Dendritic cell treated with granulocyte-macrophage colony-stimulating factor and Interleukin-4, amounts not matched to agents 40 ng/mL and 50 ng/mL, for 4 days (primary cell): ENCODE measurements at regions not wholly inside any gene's neighbourhood (a gene's known extent, or its start where the extent isn't known, plus 50 kb on each side); places are given as distances from the start of the nearest gene placed in this dataset.

Experiments
- H3K27ac Mint-ChIP-seq: one replicate; pipeline ENCODE4 v1.8.0; 2022; ENCODE audit warnings: mild to moderate bottlenecking, mixed read lengths
- H3K27me3 Mint-ChIP-seq: one replicate; pipeline ENCODE4 v1.8.0; 2022; ENCODE audit warnings: mild to moderate bottlenecking, mixed read lengths
- H3K36me3 Mint-ChIP-seq: one replicate; pipeline ENCODE4 v1.8.0; 2022; ENCODE audit warnings: low read depth, mixed read lengths
- H3K4me1 Mint-ChIP-seq: one replicate; pipeline ENCODE4 v1.8.0; 2022; ENCODE audit warnings: low read depth, mixed read lengths
- H3K4me3 Mint-ChIP-seq: one replicate; pipeline ENCODE4 v1.8.0; 2022; ENCODE audit warnings: mild to moderate bottlenecking, moderate library complexity, mixed read lengths
- H3K9me3 Mint-ChIP-seq: one replicate; pipeline ENCODE4 v1.8.0; 2022; ENCODE audit warnings: mixed read lengths
- intact Hi-C: fragments of 100-400 bp; cut with micrococcal nuclease; formaldehyde crosslinking; loops from one replicate; pipeline ENCODE4 v1.15.0; 2022

DNA sequence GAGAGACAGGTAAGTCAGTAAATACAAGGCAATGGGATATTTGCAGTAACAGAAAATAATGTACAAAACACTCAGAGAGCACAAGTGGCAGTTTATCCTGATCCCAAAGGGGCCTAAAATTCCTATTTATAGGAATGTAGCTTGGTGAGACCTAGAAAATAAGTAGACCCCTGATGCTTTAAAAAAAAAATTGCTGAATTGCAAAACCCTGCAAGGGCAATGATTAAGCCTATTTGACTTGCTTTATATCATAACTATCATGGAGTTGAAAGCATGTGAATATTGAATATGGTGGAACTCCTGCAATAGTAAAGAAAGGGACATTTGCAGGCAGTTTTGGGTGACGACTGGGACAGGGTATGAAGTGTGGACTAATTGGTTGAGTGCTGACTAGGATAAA lies 101.9 kb upstream of the C1orf21 start:
- H3K36me3 Mint-ChIP-seq, result no peaks in the 10 kb centered on the region
- no peaks in the 10 kb centered on the region for H3K27me3 Mint-ChIP-seq

DNA sequence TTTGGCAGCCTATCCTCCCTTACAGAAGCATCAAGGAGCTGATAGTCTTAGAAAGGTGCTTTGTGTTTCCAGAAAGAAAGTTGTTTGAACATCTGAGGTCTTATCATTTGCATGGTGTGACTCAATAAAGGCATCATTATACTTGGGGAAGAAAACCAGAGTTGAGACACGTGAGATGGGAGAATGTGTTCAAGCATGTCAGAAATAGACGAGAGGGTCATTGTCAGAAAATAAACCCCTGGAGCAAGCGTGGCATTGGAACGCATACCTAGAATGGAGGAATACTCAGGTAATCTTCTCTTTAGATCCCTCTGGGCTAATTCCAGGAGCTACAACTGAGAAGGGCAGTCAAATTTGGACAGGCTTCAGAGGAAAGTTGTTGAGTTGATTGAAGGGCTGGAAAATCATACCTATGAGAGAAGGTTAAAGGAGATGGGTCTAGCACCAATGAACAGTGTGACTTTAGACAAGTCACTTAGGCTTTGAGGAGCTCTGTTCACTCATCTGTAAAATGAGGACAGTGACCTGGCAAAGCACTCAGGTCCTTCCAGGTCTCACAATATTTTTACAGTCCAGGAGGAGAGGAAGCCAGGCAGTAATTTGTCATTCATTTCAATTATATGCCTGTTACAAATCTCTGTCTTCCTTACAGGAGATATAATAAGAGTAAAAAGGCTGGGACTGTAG lies 101.3 kb upstream of the C1orf21 start:
- intact Hi-C loops, result no loop called here
- H3K4me3 Mint-ChIP-seq, result no peak overlapping the region
- H3K36me3 Mint-ChIP-seq, result no peaks in the 10 kb centered on the region
- H3K27ac Mint-ChIP-seq, result no peak overlapping the region
- no peaks in the 10 kb centered on the region for H3K9me3 Mint-ChIP-seq
- no peaks in the 10 kb centered on the region for H3K27me3 Mint-ChIP-seq
- no peaks in the 10 kb centered on the region for H3K4me1 Mint-ChIP-seq

More for the DNA sequence above, 101.9 kb upstream of the C1orf21 start:
- intact Hi-C loops, result no loop called here
- Mint-ChIP-seq H3K9me3 (no peaks in the 10 kb centered on the region), H3K4me1 (no peaks in the 10 kb centered on the region), H3K27ac (no peak overlapping the region), H3K4me3 (no peak overlapping the region)

DNA sequence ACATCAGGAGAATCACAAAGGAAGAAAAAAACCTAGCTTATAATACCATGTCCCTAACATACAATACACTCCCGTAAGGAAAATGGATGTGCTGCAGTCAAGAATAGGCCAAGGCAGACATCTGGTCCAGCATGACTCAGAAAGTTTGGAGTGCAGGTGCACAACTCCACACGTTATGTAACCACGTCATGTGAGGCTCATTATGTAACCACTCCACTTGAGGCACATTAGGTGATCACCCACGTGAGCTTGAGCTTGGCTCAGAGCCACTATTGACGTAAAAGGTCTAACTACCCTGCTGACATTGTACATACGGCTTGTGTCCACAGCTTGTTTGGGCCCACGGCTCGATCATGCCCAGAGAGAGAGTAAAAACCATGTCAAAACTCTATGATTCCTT lies 99.8 kb upstream of the C1orf21 start:
- Mint-ChIP-seq H3K27ac (no peak overlapping the region), H3K4me3 (no peak overlapping the region), H3K9me3 (no peaks in the 10 kb centered on the region), H3K4me1 (peaks cover 2% of the 10 kb centered on the region), H3K27me3 (no peaks in the 10 kb centered on the region), H3K36me3 (no peaks in the 10 kb centered on the region)
- intact Hi-C loops, result no loop called here

DNA sequence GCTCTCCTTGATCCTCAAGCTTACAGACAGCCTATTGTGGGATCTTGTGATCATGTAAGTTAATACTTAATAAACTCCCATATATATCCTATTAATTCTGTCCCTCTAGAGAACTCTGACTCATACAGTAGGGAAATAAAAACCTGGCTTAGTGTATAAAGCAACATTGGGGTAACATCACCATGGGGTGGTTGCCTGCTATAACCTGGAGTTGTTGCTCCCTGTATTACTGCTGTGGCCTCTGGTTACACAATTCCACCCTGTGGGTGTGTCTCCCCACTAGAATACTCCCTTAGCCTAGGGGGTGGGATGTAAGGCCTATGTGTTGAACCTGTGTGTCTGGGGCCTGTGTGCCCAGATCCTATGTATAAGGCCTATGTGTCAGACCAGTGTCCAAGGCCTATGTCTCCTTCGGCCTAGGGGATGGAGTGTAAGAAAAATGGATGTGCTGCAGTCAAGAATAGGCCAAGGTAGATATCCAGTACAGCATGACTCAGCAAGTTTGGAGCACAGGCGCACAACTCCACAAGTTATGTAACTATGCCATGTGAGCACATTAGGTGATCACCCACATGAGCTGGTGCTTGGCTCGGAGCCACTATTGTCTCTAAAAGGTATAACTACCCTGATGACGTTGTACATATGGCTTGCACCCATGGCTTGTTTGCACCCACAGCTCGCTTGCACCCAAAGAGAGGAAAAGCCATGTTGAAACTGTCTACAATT lies 96.8 kb upstream of the C1orf21 start:
- no peaks in the 10 kb centered on the region for H3K27me3 Mint-ChIP-seq
- H3K36me3 Mint-ChIP-seq, result no peaks in the 10 kb centered on the region
- intact Hi-C loops, result no loop called here
- peaks cover 5% of the 10 kb centered on the region for H3K4me1 Mint-ChIP-seq
- H3K4me3 Mint-ChIP-seq, result no peak overlapping the region
- no peaks in the 10 kb centered on the region for H3K9me3 Mint-ChIP-seq
- no peak overlapping the region for H3K27ac Mint-ChIP-seq

DNA sequence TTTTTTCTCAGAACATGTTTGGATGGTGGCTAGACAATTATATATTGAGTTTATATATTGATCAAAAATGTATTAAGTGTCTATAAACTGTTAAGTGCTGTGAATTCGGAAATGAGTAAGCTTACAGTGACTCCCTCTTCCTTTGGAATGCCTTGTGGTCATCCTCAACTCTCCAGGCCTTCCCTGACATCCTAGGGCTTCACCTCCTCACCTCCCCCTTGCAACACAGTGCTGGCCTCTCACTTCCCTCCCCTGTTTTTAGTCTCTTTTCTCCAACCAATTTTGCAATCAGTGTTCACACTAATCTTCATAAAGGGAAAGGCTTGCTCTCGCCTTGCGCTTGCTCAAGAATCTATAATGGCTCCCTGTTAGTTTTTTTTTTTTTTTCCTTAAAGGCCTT lies 95.1 kb upstream of the C1orf21 start:
- H3K27ac Mint-ChIP-seq, result no peak overlapping the region

DNA sequence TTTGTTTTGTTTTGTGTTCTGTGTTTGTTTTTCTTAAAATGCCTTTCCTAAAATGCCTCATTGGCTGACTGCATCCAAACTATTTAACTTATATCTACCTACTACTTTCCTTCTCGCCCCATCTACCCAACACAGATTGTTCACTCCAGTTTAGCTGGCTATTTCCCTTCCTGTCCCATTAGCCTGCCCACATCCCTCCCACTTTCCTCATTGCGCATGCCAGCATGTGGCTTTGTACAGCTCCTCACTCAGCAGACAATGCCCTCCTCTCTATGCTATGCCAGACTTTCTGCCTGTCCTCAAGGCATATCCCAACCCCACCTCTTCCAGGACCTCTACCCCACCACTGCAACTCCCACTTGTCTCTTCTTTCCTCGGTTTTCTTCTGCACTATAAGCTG lies 94.7 kb upstream of the C1orf21 start:
- Mint-ChIP-seq H3K4me1 (peaks cover 5% of the 10 kb centered on the region), H3K27ac (no peak overlapping the region), H3K27me3 (no peaks in the 10 kb centered on the region), H3K9me3 (no peaks in the 10 kb centered on the region), H3K36me3 (no peaks in the 10 kb centered on the region), H3K4me3 (no peak overlapping the region)
- intact Hi-C loops, result no loop called here

More for the DNA sequence above, 95.1 kb upstream of the C1orf21 start:
- intact Hi-C loops, result no loop called here
- Mint-ChIP-seq H3K36me3 (no peaks in the 10 kb centered on the region), H3K4me3 (no peak overlapping the region), H3K9me3 (no peaks in the 10 kb centered on the region), H3K4me1 (peaks cover 5% of the 10 kb centered on the region), H3K27me3 (no peaks in the 10 kb centered on the region)

DNA sequence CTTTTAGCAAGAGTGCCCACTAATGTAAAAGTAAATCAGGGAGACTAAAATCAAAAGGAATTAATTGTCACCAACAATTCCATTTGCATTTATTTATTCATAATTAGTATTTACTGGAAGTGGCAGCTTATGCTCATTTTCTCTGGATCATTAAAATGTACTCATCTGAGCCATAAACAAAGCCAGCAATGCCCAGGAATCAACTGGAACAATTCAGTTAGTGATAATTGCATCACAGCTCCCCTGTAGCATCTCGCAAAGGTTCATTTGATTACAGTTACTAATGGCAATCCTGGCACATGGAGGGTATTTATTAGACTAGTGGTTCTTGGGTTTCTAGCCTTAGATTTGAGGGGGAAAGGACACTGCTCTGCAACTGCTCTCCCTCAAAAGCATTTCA lies 92.7 kb upstream of the C1orf21 start:
- H3K27ac Mint-ChIP-seq, result no peak overlapping the region
- intact Hi-C loops, result no loop called here
- H3K27me3 Mint-ChIP-seq, result no peaks in the 10 kb centered on the region
- no peak overlapping the region for H3K4me3 Mint-ChIP-seq
- H3K4me1 Mint-ChIP-seq, result peaks cover 5% of the 10 kb centered on the region
- H3K9me3 Mint-ChIP-seq, result no peaks in the 10 kb centered on the region
- no peaks in the 10 kb centered on the region for H3K36me3 Mint-ChIP-seq

DNA sequence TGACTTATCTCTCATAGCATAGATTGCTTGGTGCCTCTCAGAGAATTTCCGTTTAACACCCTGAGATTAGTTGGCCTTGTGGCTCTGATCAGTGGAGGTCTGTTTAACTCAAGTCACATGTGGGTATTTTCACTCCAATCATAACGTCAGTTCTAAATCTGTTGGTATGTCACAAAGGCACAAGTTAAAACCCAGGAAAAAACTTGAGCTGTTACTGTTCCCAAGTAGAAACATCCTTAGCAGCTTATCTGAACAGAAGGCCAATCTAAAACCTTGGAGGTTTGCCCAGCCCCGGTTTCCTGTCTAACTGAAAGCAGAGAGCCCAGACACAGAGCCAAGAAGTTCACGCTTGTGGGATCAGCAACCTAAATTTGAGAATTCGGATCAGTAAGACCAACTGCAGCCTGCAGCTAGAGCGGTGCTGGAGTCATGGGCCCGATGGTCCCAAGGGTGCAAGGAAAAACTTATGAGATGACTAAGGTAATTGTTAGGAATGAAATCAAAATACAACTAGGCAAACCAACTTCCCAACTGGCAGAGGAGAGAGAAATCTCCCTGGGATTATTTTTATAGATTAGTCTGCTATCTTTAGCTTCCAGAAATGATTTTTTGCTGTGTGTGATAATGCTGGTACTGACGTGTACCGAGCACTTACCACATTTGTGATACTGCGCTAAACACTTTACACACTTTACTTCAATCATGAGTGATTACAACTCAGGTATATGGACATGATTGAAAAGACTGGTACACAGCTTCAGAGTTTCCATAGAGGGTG lies 90.2 kb upstream of the C1orf21 start:
- Mint-ChIP-seq H3K27ac (no peak overlapping the region), H3K4me1 (peaks cover 5% of the 10 kb centered on the region), H3K36me3 (no peaks in the 10 kb centered on the region), H3K9me3 (no peaks in the 10 kb centered on the region), H3K4me3 (no peak overlapping the region), H3K27me3 (no peaks in the 10 kb centered on the region)
- intact Hi-C loops, result no loop called here

DNA sequence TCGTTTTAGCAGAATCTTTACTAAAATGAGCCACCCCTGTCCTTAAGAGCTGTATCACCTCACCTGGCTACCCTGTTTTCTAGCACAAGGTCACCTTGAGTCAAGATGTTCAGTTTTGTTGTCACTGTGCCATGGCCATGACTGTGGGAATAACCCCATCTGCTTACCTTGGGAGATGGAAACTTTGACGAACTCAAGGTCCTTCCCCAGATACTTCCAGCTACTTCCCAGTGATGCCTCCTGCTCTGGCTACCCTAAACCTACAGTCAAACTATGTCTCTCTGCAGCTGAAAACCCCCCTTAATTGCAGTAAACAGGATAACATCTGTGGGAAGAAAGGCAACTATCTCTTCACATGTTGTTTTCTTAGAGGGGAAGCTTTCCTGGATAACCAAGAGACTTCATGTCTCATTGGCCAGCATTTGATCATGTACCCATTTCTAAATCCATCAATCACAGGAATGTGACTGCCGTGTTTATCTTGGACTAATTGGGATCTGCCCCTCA lies 89.5 kb upstream of the C1orf21 start:
- Mint-ChIP-seq H3K4me1 (peaks cover under 1% of the 10 kb centered on the region), H3K27me3 (no peaks in the 10 kb centered on the region), H3K36me3 (no peaks in the 10 kb centered on the region), H3K4me3 (no peak overlapping the region), H3K27ac (no peak overlapping the region), H3K9me3 (no peaks in the 10 kb centered on the region)
- intact Hi-C loops, result no loop called here

DNA sequence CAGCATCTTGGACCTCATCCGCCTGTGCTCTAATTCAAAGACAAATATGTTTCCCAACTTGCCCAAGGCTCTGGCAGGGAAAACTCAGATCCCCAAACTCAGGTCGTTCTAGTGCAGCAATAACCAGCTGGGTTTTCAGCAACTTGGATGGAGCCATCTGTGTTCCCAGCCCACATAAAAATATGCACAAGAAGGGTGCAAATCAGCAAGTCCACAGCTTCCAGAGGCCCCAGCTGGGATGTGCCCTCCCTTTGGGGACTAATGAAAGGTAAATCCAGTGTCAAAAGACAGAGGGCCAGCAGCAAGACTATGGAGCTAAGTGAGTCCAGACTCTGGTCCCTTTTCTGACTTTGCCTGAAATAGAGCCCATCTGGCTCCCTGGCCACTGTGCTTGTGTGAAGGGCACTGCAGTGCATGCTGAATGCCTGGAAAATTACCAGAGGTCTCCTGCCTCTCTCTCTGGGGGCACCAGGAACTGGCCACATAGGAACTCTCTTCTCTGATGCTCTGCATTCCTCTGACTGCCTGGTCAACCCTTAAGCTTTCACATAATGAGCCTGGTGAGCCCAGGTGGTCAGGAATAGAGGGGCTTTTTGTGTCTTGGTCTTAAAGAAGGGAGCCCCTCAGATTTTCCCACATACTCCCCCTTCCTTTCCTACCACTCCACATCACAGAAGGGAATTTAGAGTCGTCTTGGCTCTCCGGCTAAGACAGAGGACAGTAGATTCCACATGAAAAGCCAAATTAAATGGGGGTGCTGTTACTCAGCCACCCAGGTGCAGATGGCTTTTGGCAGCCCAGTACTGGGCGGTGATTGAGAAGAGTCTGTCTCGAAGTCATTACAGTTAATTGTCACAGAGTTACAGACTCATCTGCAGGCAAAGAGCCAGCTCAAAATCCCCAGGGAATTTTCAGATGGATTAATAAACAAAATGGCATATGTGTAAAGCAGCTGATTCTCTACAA lies 88.1 kb upstream of the C1orf21 start:
- Mint-ChIP-seq H3K9me3 (peaks cover 10% of the 10 kb centered on the region), H3K27me3 (no peaks in the 10 kb centered on the region), H3K27ac (no peak overlapping the region), H3K4me1 (no peaks in the 10 kb centered on the region), H3K36me3 (no peaks in the 10 kb centered on the region), H3K4me3 (no peak overlapping the region)
- intact Hi-C loops, result no loop called here

DNA sequence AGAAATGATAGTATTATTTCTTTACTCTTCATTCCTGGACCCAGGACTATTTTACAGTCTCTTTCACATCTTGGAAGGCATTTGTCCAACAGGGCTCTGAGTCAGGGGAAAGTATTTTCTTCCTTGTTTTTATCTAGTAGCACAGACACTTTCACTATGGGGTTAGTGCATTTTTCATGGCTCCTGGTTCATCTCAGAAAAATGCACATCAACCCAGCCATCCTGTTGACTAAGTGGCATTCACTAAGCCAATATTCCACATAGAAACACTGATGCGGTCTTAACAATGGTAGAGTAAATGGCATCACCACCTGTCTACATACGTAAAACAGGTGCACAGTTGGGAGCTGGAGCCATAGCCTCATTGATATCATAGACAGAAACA lies 87.4 kb upstream of the C1orf21 start:
- no peaks in the 10 kb centered on the region for H3K27me3 Mint-ChIP-seq
- peaks cover 17% of the 10 kb centered on the region for H3K9me3 Mint-ChIP-seq
- no peaks in the 10 kb centered on the region for H3K36me3 Mint-ChIP-seq
- H3K27ac Mint-ChIP-seq, result no peak overlapping the region
- H3K4me1 Mint-ChIP-seq, result no peaks in the 10 kb centered on the region
- H3K4me3 Mint-ChIP-seq, result no peak overlapping the region
- intact Hi-C loops, result no loop called here

DNA sequence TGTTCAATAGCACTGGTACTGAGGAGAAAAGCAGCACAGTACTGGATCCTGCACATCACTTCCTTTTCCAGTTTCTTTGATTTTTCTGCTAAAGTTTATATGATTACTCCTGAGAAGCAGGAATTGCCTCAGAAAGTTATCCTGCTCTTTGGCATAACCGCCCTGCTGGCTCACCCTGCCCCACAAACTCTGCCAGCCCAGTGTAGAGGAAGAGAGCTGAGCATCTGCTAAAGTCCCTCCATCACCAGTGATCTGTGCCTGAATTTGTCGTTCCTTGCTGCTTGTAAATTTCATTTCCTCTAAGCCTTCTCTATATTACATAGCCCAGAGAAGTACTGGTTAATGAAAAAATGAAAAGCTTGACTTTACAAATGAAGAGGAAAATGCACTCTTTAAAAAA lies 87.0 kb upstream of the C1orf21 start:
- H3K9me3 Mint-ChIP-seq, result peaks cover 21% of the 10 kb centered on the region
- no peaks in the 10 kb centered on the region for H3K36me3 Mint-ChIP-seq
- no peak overlapping the region for H3K27ac Mint-ChIP-seq
- H3K4me1 Mint-ChIP-seq, result no peaks in the 10 kb centered on the region
- H3K4me3 Mint-ChIP-seq, result no peak overlapping the region
- no peaks in the 10 kb centered on the region for H3K27me3 Mint-ChIP-seq
- intact Hi-C loops, result no loop called here

DNA sequence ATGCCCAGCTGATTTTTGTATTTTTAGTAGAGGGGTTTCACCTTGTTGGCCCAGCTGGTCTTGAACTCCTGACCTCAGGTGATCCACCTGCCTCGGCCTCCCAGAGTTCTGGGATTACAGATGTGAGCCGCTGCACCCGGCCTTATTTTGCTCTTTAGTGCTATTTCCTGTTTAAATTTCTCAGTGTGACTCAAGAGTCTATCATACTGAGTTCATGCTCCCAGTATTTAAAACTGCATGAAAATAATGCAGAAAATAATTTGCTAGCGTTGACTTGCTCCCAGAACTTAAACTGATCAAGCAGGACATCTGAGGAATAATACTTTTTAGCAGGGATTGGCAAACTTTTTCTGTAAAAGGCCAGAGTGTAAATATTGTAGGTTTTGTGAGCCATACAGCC lies 86.4 kb upstream of the C1orf21 start:
- Mint-ChIP-seq H3K27me3 (no peaks in the 10 kb centered on the region), H3K4me3 (no peak overlapping the region), H3K36me3 (no peaks in the 10 kb centered on the region), H3K27ac (no peak overlapping the region), H3K9me3 (peaks cover 22% of the 10 kb centered on the region), H3K4me1 (no peaks in the 10 kb centered on the region)
- intact Hi-C loops, result no loop called here
